HG02571 (cell line): ENCODE measurements at regions not wholly inside any gene's neighbourhood (a gene's known extent, or its start where the extent isn't known, plus 50 kb on each side); places are given as distances from the start of the nearest gene placed in this dataset.

Experiments used
- ATAC-seq: cut with Tn5 transposase; IDR thresholded peaks from one replicate; pipeline ENCODE4 v1.9.1; 2021; ENCODE audit warnings: mild to moderate bottlenecking, moderate library complexity; ENCODE audit not compliant: unreplicated experiment

DNA sequence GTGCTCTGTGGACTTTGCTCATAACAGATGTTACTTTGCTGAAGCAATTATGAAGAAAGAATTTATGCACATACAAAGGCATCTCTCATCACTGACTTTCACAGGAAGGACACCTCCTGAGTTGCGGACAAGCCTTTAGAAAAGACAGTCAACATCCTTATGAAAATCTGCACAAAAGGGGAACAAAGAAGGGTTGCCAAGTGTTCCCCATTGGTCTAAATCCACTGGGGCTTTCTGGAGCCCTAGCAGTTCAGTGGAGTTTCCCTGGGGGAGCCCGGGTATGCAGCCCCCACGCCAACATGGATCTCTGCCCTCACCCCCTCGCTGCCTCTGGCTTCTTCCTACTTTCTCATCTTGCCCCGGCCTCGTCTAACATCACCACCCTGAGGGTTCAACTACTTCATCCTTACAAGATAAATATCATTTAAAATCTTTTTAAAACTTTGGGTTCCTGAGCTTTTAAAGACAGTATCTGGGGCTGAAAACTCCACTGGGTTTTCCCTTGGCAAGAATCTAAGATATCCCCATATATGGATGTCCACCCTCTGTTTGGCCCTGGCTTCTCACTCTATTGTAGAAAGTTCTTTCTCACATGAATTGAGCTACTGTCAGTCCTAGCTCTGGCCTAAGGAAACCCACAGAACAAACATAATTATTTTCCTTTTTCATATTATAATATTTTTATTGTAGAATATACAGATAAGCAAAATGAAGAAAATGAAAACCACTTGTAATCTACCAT lies 207.9 kb upstream of the RGMA start:
- ATAC-seq = no peak

DNA sequence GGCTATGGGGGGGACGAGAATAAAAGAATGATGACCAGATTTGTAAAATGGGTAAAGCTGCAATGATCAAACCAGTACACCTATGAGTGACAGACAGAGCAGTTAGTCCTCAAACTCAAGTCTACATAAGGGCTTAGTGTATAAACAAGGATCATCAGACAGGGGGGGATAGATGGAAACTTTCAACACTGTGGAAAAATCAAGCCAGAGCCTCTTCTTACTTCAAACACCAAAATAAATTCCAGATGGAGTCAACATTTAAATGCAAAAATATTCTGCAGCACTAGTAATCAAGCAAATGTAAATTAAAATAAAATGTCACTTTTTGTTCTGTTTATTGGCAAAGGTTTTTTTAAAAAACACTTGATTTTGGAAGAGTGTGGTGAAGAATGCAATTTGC lies 205.9 kb upstream of the RGMA start:
- ATAC-seq = no peak

DNA sequence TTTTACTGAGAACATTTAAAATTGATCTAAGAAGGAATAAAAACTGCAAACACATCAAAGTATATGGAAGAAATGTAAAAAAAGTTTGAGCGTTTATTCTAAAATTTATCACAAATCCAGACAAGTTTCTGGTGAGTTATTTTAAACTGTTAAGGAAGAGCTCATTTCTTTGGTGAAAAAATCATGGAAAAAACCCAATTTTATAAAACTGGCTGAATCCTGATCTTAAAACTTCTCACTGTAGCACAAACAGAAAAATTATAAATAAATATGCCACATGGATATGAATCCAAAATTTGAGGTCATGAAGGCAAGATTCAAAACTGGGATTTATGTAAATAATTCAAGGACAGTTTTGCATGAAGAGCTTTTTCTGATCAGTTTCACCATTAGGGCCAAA lies 205.1 kb upstream of the RGMA start:
- no peak for ATAC-seq

DNA sequence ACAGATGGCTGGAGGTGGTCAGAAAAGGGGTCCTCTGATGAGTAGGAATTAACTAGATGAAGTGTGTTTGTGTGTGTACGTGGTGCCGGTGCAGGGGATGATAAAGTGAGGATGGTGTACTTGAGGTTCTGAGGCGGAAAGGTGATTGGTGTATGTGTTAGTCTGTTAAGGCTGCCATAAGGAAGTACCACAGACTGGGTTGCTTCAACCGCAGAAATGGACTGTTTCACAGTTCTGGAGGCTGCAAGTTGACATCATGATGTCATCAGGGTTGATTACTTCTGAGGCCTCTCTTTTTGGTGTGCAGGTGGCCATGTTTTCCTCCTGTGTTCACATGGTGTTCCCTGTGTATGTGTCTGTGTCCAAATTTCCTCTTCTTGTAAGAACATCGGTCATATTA lies 202.4 kb upstream of the RGMA start:
- no peak for ATAC-seq

DNA sequence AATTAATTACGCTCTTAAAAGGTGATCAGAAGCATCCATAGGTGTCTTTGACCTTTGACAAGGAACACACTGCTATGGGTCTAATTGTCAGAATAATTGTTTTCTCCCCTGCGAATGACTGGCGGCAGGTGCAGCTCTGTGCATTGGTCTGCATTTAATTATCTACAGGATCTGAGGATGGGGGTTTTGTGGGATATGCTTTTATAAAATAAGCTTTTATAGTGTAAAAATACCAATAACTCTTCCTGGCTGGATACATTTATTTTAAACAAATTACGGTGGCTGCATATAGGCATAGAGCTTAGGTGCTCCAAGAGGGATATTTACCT lies 201.6 kb upstream of the RGMA start:
- ATAC-seq = no peak

DNA sequence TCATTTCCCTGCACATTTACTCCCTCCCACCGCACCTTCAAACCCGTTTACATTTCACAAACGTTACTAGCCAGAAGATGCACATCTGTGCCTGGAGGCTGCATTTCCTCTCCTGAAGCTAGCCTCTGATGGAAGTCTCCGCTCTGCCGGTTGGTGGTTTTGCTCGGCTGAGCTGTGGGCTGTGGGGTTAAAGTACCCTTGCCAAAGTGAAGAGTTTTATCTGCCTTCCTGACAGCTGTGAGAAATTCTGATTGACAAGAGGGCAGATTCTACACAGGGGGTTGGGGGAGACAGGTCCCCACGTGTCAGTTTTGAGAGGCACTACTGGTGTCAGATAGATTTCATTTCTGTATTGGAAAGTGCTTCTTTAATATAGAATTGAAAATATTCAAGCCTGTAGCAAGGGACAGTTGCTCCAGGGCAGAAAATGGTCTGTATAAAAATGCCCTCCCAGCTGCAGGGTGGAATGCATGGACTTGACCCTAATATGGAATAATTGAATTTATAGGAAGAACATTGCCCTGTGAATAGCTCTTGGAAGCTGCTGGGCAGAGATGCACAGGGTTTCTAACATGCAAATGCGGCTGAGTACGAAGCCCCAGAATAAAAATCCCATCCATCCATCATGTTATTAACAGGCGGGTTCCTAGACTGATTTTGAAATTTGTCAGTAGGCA lies 201.1 kb upstream of the RGMA start:
- no peak for ATAC-seq

DNA sequence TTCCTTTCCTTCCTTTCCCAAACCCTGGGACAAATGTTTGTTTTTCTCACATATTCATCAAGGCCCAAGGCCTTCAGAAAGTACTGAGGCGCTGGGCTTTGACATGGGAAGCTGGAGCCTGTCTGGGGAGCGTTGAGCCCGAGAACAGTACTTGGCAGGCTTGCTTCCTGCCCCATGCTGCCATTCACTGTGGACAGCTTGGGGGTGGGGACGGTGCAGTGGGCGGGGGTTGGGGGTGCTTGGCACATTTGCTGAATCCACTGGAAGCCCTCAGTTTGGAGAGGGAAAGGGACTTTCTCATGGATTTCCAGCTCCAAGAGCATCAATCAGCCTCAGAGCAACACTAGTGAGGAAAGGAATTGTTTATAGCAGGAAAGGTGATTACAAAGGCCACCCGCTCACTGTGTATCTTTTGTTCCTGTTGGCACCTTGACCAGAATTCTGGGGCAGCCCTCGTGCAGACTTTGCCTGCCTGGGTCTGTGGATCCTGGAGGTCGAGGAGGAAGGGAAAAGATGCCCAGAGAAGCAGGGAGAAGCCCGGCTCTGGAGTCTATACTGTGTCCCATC lies 199.8 kb upstream of the RGMA start:
- no peak for ATAC-seq

DNA sequence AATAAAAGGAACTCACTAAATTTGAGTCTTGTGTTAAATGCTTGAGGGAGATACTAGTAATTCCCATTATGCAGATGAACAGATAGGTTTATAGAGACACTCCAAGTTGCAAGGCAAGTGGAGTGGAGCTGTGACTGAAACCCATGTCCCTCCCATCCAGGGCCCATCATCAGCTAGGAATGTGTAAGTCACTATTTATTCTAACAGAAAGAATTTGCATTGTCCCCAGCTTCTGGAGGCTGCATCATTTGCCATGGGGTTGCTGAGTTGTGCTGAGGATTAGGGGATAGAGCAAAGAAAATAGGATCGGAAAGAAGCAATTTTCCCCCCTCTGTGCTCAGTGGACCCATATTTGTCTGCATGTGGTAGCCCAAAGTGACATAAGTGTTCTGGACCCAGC lies 197.4 kb upstream of the RGMA start:
- ATAC-seq = no peak

DNA sequence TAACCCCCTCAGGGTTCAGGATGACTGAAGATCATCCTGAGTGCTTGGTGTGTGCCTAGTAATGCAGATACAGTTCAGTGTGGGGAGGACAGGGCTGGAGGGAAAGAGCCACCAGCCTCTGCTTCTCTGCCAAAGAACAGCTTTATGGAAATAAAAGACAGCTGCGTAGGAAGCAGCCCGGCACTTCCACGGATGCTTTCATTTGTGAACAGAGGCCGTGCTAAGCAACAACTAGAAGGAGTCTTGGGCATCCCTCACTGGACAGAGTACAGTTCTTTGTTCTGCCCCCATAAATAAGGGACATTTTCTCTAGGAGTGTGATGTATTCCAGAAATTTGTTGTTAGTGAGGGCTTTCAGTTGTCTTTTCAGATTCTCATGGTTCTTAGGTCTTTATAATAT lies 194.8 kb upstream of the RGMA start:
- ATAC-seq = no peak

DNA sequence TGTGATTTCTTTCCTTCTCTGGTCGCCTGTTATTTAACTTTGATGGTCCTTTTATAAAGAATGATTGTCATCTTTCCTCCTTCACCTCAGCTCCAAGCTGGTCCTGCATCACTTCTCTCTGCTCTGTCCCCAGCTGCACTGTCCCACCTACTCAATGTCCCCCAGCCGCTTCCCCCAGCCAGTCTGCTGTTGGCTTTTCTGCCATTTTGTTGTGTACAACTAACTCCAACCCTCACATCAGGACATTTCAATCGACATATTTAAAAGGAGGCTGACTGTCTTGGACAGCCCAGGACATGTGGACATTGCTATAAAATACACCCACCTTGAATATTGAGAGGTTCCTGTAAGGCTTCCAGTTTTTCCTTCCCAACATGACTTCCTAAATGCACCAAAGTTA lies 193.8 kb upstream of the RGMA start:
- no peak for ATAC-seq

DNA sequence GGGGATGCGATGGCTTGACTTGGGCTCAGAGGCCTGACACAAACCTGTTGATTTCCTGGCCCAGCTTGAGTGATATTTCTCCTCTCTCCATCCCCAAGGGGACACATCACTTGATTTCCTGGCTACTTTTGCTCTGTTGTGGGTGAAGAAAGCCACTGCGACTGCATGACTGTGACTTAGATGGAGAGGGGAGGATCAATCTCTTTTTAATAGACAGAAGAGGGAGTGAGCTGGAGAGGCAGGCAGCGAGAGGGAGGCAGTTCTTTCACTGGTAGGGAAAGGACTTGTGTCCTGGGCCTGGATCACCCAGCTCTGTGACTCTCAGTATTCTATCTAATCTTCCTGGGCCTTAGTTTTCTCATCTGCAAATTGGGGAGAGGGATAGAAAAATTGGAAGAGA lies 189.8 kb upstream of the RGMA start:
- ATAC-seq = no peak

DNA sequence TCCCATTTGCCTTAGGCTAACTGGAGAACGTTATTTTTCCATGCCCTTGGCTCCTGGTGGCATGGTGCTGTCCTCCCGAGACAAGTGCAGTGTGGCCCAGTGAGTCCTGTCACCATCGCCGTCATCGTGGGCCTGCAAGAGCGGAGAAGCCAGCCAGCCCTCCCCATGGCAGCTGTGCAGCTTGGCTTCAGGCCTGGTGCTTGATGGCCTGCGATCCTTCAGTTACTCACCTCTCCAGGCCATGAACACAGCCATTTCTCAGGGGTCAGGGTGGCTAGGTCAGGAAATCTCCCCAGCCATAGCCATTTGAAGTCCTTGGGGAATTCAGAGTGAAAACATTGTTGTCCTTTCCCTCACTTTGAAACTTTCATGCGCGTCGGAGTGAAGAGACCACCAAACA lies 189.0 kb upstream of the RGMA start:
- ATAC-seq = no peak

DNA sequence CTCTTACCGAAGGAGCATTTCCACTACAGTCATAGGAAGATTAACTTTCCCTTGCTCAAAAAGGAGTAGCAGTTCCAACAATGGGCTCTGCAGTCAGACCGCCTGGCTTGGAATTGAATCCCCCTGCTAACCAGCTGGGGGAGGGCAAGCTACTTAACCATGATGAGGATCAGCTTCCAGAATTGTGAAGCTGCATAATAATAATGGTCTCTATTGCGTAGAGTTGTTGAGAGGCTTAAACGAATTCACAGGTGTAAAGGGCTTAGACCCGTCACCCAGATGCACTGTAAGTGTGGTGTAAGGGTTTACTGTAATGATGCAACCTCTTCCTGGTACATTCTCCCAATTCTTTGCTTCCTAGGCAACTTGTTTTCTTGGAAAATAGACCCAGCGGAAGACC lies 185.2 kb upstream of the RGMA start:
- ATAC-seq = no peak

DNA sequence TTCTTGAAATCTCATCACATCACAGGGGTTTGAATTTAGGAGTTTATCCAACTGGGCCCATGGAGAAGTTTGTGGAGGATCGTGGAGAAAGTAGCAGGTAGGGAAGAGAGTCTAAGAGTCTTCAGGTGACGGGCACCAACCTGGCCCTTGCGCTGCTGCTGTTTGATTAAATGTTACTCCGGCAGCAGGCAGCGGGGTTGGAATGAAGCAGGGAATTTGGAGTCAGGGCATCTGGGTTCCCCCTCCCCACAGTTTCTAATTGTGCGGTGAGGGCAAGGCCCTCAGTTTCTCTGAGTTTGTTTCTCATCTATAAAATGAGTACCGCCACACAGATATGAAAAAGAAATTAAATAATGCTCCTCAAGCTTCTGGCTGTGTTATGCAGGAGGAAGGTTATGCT lies 182.9 kb upstream of the RGMA start:
- no peak for ATAC-seq

DNA sequence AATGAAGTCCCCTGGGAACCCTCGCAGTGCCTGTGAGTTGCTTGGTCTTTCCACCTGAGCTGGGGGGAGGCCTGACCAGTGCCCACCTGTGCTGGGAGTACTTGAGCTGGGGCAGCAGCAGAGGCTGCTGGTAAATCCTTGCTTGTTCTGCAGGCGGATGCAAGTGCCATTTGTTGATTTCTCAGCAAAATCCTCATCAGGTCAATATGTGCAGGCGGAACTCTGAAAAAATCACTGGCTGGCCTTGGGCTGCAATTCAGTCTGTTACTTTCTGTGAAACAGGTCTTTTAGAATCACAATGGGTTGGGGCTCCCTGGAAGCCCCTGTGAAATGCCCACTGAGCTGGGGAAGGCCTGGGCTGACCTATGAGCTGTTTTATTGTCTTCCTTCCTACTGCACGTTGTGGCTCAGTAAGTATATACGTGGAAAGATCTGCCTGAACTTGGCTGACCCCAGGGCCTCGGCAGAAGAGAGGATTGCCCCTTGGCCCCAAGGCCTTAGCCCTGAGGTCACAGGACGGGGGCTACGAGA lies 182.0 kb upstream of the RGMA start:
- no peak for ATAC-seq

DNA sequence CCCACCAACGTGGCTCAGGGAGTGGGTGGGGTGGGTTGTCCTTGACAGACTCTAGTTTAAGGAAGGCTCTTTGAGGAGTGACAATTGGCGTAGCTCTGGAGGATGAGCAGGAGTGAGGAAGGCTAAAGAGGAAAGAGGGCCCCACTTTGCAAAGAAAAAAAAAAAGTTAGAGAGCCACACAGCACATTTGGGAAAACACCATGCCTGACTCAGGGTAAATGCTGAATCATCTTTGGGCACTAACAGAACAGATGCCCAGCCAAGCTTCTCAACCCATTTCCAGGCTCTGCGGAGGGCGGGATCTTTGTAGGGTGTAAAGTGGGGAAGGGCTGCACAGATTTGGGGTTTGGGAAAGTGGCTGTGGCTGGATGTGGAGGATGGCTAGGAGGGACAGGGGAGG lies 179.1 kb upstream of the RGMA start:
- ATAC-seq = no peak

DNA sequence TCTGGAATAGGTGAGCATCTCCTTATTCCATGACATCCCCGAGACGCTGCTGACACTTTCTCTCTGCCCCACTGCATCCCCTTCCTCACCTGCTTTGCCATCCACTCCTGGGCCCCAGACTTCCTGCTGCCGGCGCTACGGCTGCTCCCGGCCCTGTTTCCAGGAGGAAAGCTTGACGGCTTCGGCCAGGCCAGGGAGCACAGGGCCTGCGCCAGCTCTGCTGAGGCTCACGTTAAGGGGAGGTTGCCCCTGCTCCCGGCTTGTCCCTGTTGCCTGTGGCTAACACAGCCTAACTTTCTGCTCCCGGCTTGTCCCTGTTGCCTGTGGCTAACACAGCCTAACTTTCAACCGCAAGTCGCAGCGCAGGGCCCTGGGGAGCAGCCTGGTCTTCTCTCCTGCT lies 177.3 kb upstream of the RGMA start:
- no peak for ATAC-seq

DNA sequence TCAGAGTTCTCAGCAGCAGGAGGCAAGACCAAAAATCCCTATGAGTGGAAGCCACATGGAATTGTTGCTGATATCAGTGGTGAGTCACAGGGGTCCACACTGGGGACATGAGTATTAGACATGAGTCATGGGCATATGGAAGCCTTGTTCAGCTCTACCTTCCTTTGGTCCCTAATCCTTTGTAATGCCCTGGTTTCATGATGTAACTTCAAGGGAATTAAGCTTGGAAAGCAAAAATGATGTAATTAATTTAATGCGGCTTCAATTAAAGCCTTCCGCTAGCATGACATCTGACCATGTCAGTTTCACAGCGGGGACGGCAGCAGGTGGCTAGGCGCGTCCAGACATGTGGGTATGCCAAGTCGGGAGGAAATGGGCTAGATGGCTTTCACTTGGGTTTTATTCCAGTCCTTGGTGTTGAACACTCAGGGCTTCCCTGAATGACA lies 176.1 kb upstream of the RGMA start:
- no peak for ATAC-seq

DNA sequence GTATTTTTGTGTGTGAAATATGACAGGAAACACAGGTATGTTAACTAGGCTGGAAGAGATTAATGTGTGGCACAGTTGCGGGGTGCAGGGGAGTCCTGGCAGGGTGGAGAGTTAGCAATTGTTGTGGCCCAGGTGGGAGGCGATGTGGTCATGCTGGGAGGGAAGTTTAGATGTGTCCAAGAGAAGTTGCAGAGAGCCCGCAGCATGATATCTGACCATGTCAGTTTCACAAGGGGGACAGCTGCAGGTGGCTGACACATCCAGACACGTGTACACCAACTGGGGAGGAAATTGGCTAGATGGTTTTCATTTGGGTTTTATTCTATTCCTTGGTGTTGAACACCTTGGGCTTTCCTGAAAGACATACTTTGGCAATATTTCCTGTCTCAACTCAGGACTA lies 172.8 kb upstream of the RGMA start:
- no peak for ATAC-seq

DNA sequence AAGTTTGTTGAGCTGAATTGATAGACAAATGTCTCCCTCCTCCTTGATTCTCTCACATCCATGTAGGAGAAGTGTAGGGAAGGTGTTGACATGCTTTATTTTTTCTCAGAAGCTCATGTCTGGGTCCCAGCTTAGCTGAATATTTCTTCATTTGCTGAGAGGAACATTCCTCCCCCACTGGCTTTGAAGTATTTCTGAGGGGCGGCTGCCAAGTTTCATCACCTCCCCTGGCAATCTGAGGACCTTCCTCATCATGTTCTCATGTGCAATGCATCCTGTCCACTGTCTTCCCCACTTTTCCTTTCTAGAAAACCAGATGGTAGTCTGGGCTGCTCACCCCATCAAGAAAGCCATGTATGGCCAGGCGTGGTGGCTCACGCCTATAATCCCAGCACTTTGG lies 168.9 kb upstream of the RGMA start:
- ATAC-seq = no peak

DNA sequence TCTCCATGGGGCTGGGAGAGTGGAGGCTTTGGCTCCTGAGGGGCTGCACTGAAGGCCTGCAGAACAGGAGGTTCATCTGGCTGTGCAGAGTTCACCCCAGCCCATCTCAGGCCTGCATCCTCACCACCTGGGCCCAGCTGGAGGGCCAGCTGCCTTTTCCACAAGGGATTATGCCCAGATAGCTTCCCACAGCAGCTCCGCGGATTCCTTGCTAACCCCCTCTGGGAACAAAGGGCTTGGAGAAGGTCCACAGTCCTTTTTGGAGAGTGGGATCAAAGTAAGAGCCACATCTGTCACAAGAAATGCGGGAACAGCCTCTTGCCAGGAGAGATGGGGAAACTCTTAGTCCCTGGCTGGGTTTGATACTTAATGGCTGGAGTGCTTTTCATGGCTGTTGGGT lies 164.7 kb upstream of the RGMA start:
- ATAC-seq = no peak

DNA sequence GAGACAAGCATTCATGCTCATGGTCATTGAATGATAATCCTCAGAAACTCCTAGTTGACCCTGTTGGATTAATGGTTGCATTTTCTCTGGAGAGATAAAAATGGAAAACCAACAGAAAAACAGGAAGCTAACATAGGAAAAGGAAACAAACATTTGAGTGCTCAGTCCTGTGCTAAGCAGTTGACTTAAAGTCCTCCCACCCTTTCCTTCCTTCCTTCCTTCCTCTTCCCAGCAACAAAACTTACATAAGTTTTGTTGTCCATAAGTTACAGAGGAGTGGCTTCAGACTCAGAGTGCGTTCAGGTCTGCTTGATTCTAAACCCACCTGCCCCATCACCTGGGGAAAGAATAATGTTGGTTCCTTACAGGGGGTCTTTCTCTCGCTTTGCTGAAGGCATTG lies 163.8 kb upstream of the RGMA start:
- ATAC-seq = no peak
